ENCODE measurements at regions not wholly inside any gene's neighbourhood (a gene's known extent, or its start where the extent isn't known, plus 50 kb on each side); places are given as distances from the start of the nearest gene placed in this dataset.
"Not testable (repeated sequence)": the region's sequence is repeated elsewhere in the genome, so short reads cannot be mapped to it uniquely, and the experiment has no call there.

DNA sequence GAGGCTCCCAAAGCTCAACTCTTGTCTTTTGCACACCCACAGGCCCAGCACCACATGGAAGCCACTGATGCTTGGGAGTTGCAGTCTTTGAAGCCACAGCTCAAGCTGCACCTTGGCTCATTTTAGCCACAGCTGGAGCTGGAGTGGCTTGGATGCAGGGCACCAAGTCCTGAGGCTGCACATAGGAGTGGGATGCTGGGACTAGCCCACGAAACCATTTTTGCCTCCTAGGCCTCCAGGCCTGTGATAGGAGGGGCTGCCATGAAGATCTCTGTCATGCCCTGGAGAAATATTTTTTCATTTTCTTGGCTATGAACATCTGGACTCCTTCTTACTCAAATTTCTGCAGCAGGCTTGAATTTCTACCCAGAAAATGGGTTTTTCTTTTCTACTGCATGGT lies 438.5 kb upstream of the TNC start:
- dilution Hi-C loops (cut with MboI; ENCODE audit: extremely low pct_ligation_motif_present, low sequenced_read_pairs) = no loop called here
- Histone ChIP-seq H3K9me1 (ENCODE audit: control insufficient read depth, extremely low read depth, insufficient read depth, low read length) (no peaks in the 10 kb centered on the region), H3K4me3 (ENCODE audit: control insufficient read depth in 2 of 3, extremely low read depth in 1 of 3, insufficient read depth in 2 of 3, low read depth in 1 of 3, low read length in 3 of 3) (no peak overlapping the region), H3K27me3 (ENCODE audit: control insufficient read depth, extremely low read depth, insufficient read depth, low read length) (no peaks in the 10 kb centered on the region), H4K20me1 (ENCODE audit: control insufficient read depth, extremely low read depth, insufficient read depth, low read length) (no peaks in the 10 kb centered on the region), H3K4me1 (ENCODE audit: control insufficient read depth, extremely low read depth, insufficient read depth, low read length) (no peaks in the 10 kb centered on the region), H3K79me2 (ENCODE audit: control insufficient read depth, insufficient read depth, low read length) (no peaks in the 10 kb centered on the region), H3K4me2 (ENCODE audit: control insufficient read depth, extremely low read depth, insufficient read depth, low read depth, low read length) (no peak overlapping the region), H3K27ac (ENCODE audit: control insufficient read depth, insufficient read depth, low read length) (no peak overlapping the region), H3K9me3 (ENCODE audit: control insufficient read depth, low read depth, low read length) (peaks cover 4% of the 10 kb centered on the region), H3K9ac (ENCODE audit: control insufficient read depth, extremely low read depth, insufficient read depth, low read length) (no peak overlapping the region), H3K36me3 (ENCODE audit: control insufficient read depth in 2 of 2, extremely low read depth in 1 of 2, insufficient read depth in 2 of 2, low read length in 2 of 2) (no peaks in the 10 kb centered on the region), H2AFZ (ENCODE audit: control insufficient read depth, low read length) (no peak overlapping the region)
- no peak for TF ChIP-seq EZH2 (IDR thresholded peaks at IDR 0.05; ENCODE audit: low read length)
- no peak for TF ChIP-seq CTCF (optimal IDR thresholded peaks at IDR 0.05 in 1 of 3, IDR thresholded peaks at IDR 0.05 in 1 of 3, conservative IDR thresholded peaks at IDR 0.05 in 1 of 3; ENCODE audit: extremely low read depth in 1 of 3, insufficient read depth in 2 of 3, low read length in 3 of 3)
- DNase-seq (ENCODE audit: low read depth, low spot score) (no peak), FAIRE-seq (no peak)

- DNase-seq (ENCODE audit: low read depth, low spot score) (no peak), FAIRE-seq (no peak)
- no peak for TF ChIP-seq EZH2 (IDR thresholded peaks at IDR 0.05; ENCODE audit: low read length)
- Histone ChIP-seq H3K4me2 (ENCODE audit: control insufficient read depth, extremely low read depth, insufficient read depth, low read depth, low read length) (no peak overlapping the region), H3K4me1 (ENCODE audit: control insufficient read depth, extremely low read depth, insufficient read depth, low read length) (no peaks in the 10 kb centered on the region), H3K27ac (ENCODE audit: control insufficient read depth, insufficient read depth, low read length) (no peak overlapping the region), H3K9ac (ENCODE audit: control insufficient read depth, extremely low read depth, insufficient read depth, low read length) (no peak overlapping the region), H3K4me3 (ENCODE audit: control insufficient read depth in 2 of 3, extremely low read depth in 1 of 3, insufficient read depth in 2 of 3, low read depth in 1 of 3, low read length in 3 of 3) (no peak overlapping the region), H3K36me3 (ENCODE audit: control insufficient read depth in 2 of 2, extremely low read depth in 1 of 2, insufficient read depth in 2 of 2, low read length in 2 of 2) (no peaks in the 10 kb centered on the region), H2AFZ (ENCODE audit: control insufficient read depth, low read length) (no peak overlapping the region), H3K79me2 (ENCODE audit: control insufficient read depth, insufficient read depth, low read length) (no peaks in the 10 kb centered on the region), H3K27me3 (ENCODE audit: control insufficient read depth, extremely low read depth, insufficient read depth, low read length) (no peaks in the 10 kb centered on the region), H4K20me1 (ENCODE audit: control insufficient read depth, extremely low read depth, insufficient read depth, low read length) (no peaks in the 10 kb centered on the region), H3K9me3 (ENCODE audit: control insufficient read depth, low read depth, low read length) (no peaks in the 10 kb centered on the region), H3K9me1 (ENCODE audit: control insufficient read depth, extremely low read depth, insufficient read depth, low read length) (no peaks in the 10 kb centered on the region)
- dilution Hi-C loops (cut with MboI; ENCODE audit: extremely low pct_ligation_motif_present, low sequenced_read_pairs) = no loop called here
These were observed 457.2 kb upstream of the TNC start for GRCh38 chr9:115575147-115575546.

DNA sequence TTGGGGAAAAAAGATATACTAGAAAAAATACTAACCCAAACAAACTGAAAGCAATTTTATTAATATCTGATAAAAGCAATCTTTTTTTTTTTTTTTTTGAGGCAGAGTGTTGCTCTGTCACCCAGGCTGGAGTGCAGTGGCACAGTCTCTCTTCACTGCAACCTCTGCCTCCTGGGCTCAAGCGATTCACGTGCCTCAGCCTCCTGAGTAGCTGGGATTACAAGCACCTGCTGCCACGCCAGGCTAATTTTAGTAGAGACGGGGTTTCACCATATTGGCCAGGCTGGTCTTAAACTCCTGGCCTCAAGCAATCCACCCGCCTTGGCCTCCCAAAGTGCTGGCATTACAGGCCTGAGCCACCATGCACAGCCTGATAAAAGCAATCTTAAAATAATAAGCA lies 467.5 kb upstream of the TNC start:
- H3K36me3 ChIP-seq (ENCODE audit: control insufficient read depth in 2 of 2, extremely low read depth in 1 of 2, insufficient read depth in 2 of 2, low read length in 2 of 2); dilution Hi-C loops (cut with MboI; ENCODE audit: extremely low pct_ligation_motif_present, low sequenced_read_pairs); H2AFZ ChIP-seq (ENCODE audit: control insufficient read depth, low read length); FAIRE-seq; DNase-seq (ENCODE audit: low read depth, low spot score); H3K27ac ChIP-seq (ENCODE audit: control insufficient read depth, insufficient read depth, low read length); H3K9me1 ChIP-seq (ENCODE audit: control insufficient read depth, extremely low read depth, insufficient read depth, low read length); H4K20me1 ChIP-seq (ENCODE audit: control insufficient read depth, extremely low read depth, insufficient read depth, low read length); H3K9me3 ChIP-seq (ENCODE audit: control insufficient read depth, low read depth, low read length); H3K4me2 ChIP-seq (ENCODE audit: control insufficient read depth, extremely low read depth, insufficient read depth, low read depth, low read length); H3K9ac ChIP-seq (ENCODE audit: control insufficient read depth, extremely low read depth, insufficient read depth, low read length); H3K79me2 ChIP-seq (ENCODE audit: control insufficient read depth, insufficient read depth, low read length); H3K4me3 ChIP-seq (ENCODE audit: control insufficient read depth in 2 of 3, extremely low read depth in 1 of 3, insufficient read depth in 2 of 3, low read depth in 1 of 3, low read length in 3 of 3); H3K27me3 ChIP-seq (ENCODE audit: control insufficient read depth, extremely low read depth, insufficient read depth, low read length): not testable (repeated sequence)
- H3K4me1 ChIP-seq (ENCODE audit: control insufficient read depth, extremely low read depth, insufficient read depth, low read length) = peaks cover 11% of the 10 kb centered on the region
